PC-9 (cell line): ENCODE measurements at regions not wholly inside any gene's neighbourhood (a gene's known extent, or its start where the extent isn't known, plus 50 kb on each side); places are given as distances from the start of the nearest gene placed in this dataset.

Experiments used
- BruUV-seq: library from RNA; stranded (reverse); fragments of 400-500 nt; replicated peaks from 2 replicates; lab custom pipeline; 2021; lab: Mats Ljungman, UMichigan
- CTCF ChIA-PET: fragments of 300-600 bp; sonication (Branson Sonifier 250); formaldehyde crosslinking; loops from one replicate; lab custom pipeline; 2022; ENCODE audit warnings: antibody characterized with exemption; lab: Charles Lee
- POLR2A ChIA-PET: fragments of 300-600 bp; sonication (Branson Sonifier 250); formaldehyde crosslinking; loops from one replicate; lab custom pipeline; 2022; ENCODE audit warnings: antibody characterized with exemption; ENCODE audit not compliant: unreplicated experiment; lab: Charles Lee
- DNase-seq, 2 experiments: peaks; one replicate each; pipeline versions ENCODE4 v3.0.0 to v3.0.0-alpha.2; 2015 to 2022; ENCODE audit warnings: mixed read lengths in 1 of 2
- H2AFZ ChIP-seq: fragments of 200-600 bp; sonication (generic); 2 replicates; pipeline ENCODE4 v1.8.1; 2017; ENCODE audit warnings: antibody characterized with exemption
- H3F3A ChIP-seq: fragments of 200-600 bp; sonication (generic); 2 replicates; pipeline ENCODE4 v1.8.1; 2017; ENCODE audit warnings: antibody characterized with exemption, mild to moderate bottlenecking, low read depth; ENCODE audit not compliant: insufficient read depth
- H3K27ac ChIP-seq: fragments of 200-600 bp; sonication (generic); 2 replicates; pipeline ENCODE4 v1.6.1; 2016; ENCODE audit warnings: mixed run types
- H3K27me3 ChIP-seq: fragments of 200-600 bp; sonication (generic); 2 replicates; pipeline ENCODE4 v1.6.1; 2016; ENCODE audit warnings: low read depth, mixed run types; ENCODE audit not compliant: insufficient read depth
- H3K36me3 ChIP-seq: fragments of 200-600 bp; sonication (generic); 2 replicates; pipeline ENCODE4 v1.6.1; 2016; ENCODE audit warnings: low read depth, mixed run types
- H3K4me1 ChIP-seq: fragments of 200-600 bp; sonication (generic); replicated peaks from 2 replicates; pipeline ENCODE4 v1.6.1; 2016; ENCODE audit warnings: mixed run types; ENCODE audit not compliant: insufficient read depth
- H3K4me2 ChIP-seq: fragments of 200-600 bp; sonication (generic); 2 replicates; pipeline ENCODE4 v1.6.1; 2017; ENCODE audit warnings: mixed run types
- H3K4me3 ChIP-seq: fragments of 200-600 bp; sonication (generic); 2 replicates; pipeline ENCODE4 v1.6.1; 2016; ENCODE audit warnings: mixed run types
- H3K79me2 ChIP-seq: fragments of 200-600 bp; sonication (generic); 2 replicates; pipeline ENCODE4 v1.6.1; 2017; ENCODE audit warnings: low read depth, mixed run types
- H3K9me2 ChIP-seq: fragments of 200-600 bp; sonication (generic); 2 replicates; pipeline ENCODE4 v1.8.1; 2017; ENCODE audit warnings: mild to moderate bottlenecking; ENCODE audit not compliant: insufficient read depth
- H3K9me3 ChIP-seq: fragments of 200-600 bp; sonication (generic); 2 replicates; pipeline ENCODE4 v1.8.1; 2016; ENCODE audit warnings: low read depth; ENCODE audit not compliant: insufficient read depth
- H4K20me1 ChIP-seq: fragments of 200-600 bp; sonication (generic); 2 replicates; pipeline ENCODE4 v1.8.1; 2017; ENCODE audit not compliant: insufficient read depth
- CTCF ChIP-seq: fragments of 200-600 bp; sonication (generic); conservative IDR thresholded peaks from 2 replicates; pipeline ENCODE4 v1.6.1; 2017; ENCODE audit warnings: mixed run types, antibody characterized with exemption, mild to moderate bottlenecking, moderate library complexity
- EZH2 ChIP-seq: fragments of 200-600 bp; sonication (generic); IDR thresholded peaks from 2 replicates; pipeline ENCODE4 v1.8.0; 2017; ENCODE audit warnings: antibody characterized with exemption, low read depth
- intact Hi-C: fragments of 100-400 bp; cut with micrococcal nuclease; formaldehyde crosslinking; loops from one replicate; pipeline ENCODE4 v1.10.0; 2022; ENCODE audit not compliant: unreplicated experiment

DNA sequence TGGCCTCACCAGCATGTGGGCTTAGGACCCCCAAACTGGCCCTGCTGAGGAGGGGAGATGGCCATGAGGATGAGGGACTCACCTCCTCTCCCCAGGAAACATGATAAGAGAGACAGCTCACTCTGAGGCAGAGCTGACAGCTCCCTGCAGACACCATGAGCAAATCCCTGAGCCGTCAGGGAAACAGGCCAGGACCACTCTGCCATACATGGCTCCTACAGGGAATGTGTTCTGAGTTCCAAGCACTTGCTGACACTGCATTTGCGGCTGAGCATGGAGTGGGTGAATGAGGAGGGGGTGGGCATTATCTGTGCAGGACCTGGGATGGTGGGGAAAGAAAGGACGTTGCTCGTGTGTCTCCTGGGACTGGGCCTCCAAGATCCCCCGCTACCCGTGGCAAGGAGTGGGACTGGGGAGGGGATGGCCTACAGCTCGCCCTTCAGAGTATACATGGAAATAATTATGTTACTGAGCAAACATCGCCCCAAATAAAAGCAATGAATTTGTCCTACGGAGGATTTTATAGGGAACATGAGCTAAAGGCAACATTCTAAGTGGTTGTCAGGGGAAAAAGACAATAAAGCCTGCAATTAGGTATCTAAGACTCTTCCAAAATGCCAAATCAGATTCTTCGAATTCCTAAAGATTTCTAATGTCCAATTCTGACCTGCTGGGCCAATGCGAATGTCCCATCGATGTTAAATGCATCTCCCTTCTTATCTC, 355.9 kb upstream of the AJAP1 start:
- no peaks in the 10 kb centered on the region for H3F3A ChIP-seq
- no peak overlapping the region for H3K4me2 ChIP-seq
- no peak overlapping the region for H3K4me3 ChIP-seq
- H3K9me2 ChIP-seq: no peaks in the 10 kb centered on the region
- no peak overlapping the region for H3K27ac ChIP-seq
- no peak for TF ChIP-seq EZH2
- TF ChIP-seq CTCF: no peak
- CTCF ChIA-PET: no interaction called here
- H4K20me1 ChIP-seq: no peaks in the 10 kb centered on the region
- H2AFZ ChIP-seq: no peak overlapping the region
- H3K9me3 ChIP-seq: no peaks in the 10 kb centered on the region
- peaks cover 9% of the 10 kb centered on the region; the same call in 1 of the 2 replicates for H3K27me3 ChIP-seq
- POLR2A ChIA-PET: no interaction called here
- BruUV-seq: no TSS peak
- intact Hi-C loops: no loop called here
- no peaks in the 10 kb centered on the region for H3K79me2 ChIP-seq
- H3K36me3 ChIP-seq: no peaks in the 10 kb centered on the region
- no peaks in the 10 kb centered on the region for H3K4me1 ChIP-seq
- no peak for DNase-seq

DNA sequence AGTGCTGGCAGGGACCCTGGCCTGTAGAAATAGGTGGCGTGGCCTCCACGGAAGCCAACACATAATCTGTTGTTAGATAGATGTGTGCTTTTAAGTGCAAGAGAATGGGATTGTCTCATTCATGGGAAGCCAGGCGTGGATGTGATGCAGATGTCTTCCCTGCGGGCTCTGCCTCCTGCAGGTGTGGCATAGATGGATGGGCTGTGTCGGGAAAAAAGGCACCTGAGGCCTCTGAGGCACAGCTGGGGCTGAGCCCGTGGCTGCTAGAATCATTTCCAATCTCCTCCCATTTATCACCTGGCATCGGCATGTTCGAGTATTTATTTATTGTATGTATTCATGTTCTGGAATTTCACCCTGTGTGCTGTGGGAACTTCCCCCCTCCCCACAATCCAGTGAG, 353.4 kb upstream of the AJAP1 start:
- H3K4me1 ChIP-seq: no peaks in the 10 kb centered on the region
- no TSS peak for BruUV-seq
- H3K79me2 ChIP-seq: no peaks in the 10 kb centered on the region
- H3K27ac ChIP-seq: no peak overlapping the region
- no peak overlapping the region for H3K4me3 ChIP-seq
- H3K9me2 ChIP-seq: no peaks in the 10 kb centered on the region
- no peaks in the 10 kb centered on the region for H3K9me3 ChIP-seq
- no peaks in the 10 kb centered on the region for H4K20me1 ChIP-seq
- intact Hi-C loops: no loop called here
- no peak overlapping the region for H3K4me2 ChIP-seq
- H3K36me3 ChIP-seq: no peaks in the 10 kb centered on the region
- H3K27me3 ChIP-seq: peaks cover 9% of the 10 kb centered on the region; the same call in 1 of the 2 replicates
- ChIA-PET POLR2A (no interaction called here), CTCF (no interaction called here)
- no peak for TF ChIP-seq EZH2
- no peak for TF ChIP-seq CTCF
- DNase-seq: no peak
- no peaks in the 10 kb centered on the region for H3F3A ChIP-seq
- no peak overlapping the region for H2AFZ ChIP-seq

- no peaks in the 10 kb centered on the region for H3K9me3 ChIP-seq
- CTCF ChIA-PET: no interaction called here
- no peaks in the 10 kb centered on the region for H3F3A ChIP-seq
- BruUV-seq: no TSS peak
- no peaks in the 10 kb centered on the region for H3K79me2 ChIP-seq
- no peaks in the 10 kb centered on the region for H3K36me3 ChIP-seq
- DNase-seq: no peak
- no peaks in the 10 kb centered on the region for H3K9me2 ChIP-seq
- POLR2A ChIA-PET: no interaction called here
- H3K4me1 ChIP-seq: no peaks in the 10 kb centered on the region
- intact Hi-C loops: no loop called here
- no peak overlapping the region for H3K4me2 ChIP-seq
- H3K4me3 ChIP-seq: no peak overlapping the region
- H3K27ac ChIP-seq: no peak overlapping the region
- H2AFZ ChIP-seq: no peak overlapping the region
- H3K27me3 ChIP-seq: peaks cover 9% of the 10 kb centered on the region; the same call in 1 of the 2 replicates
- no peak for TF ChIP-seq CTCF
- no peaks in the 10 kb centered on the region for H4K20me1 ChIP-seq
Observed at GRCh38 chr1:4303303-4303702, 351.1 kb upstream of the AJAP1 start.
